ENCODE measurements at regions not wholly inside any gene's neighbourhood (a gene's known extent, or its start where the extent isn't known, plus 50 kb on each side); places are given as distances from the start of the nearest gene placed in this dataset.

- TF ChIP-seq CTCF (IDR thresholded peaks at IDR 0.05; ENCODE audit: unreplicated experiment), result no peak
- Mint-ChIP-seq H3K27me3 (no peaks in the 10 kb centered on the region), H3K4me3 (ENCODE audit: low read depth) (no peak overlapping the region), H3K27ac (no peak overlapping the region), H3K9me3 (ENCODE audit: low read depth) (no peaks in the 10 kb centered on the region), H3K4me1 (ENCODE audit: low read depth) (no peaks in the 10 kb centered on the region), H3K36me3 (ENCODE audit: insufficient read depth) (peaks cover 1% of the 10 kb centered on the region)
- DNase-seq (ENCODE audit: low spot score, unreplicated experiment), result no peak
Observed at GRCh38 chr3:38890426-38890825, 74.4 kb upstream of the SCN10A start.

- peaks cover 7% of the 10 kb centered on the region for H3K9me3 Mint-ChIP-seq (ENCODE audit: low read depth)
- no peak for TF ChIP-seq CTCF (IDR thresholded peaks at IDR 0.05; ENCODE audit: unreplicated experiment)
- DNase-seq (ENCODE audit: low spot score, unreplicated experiment), result no peak
- H3K36me3 Mint-ChIP-seq (ENCODE audit: insufficient read depth), result no peaks in the 10 kb centered on the region
- H3K27ac Mint-ChIP-seq, result no peak overlapping the region
- no peak overlapping the region for H3K4me3 Mint-ChIP-seq (ENCODE audit: low read depth)
- H3K4me1 Mint-ChIP-seq (ENCODE audit: low read depth), result peaks cover 2% of the 10 kb centered on the region
- no peaks in the 10 kb centered on the region for H3K27me3 Mint-ChIP-seq
Observed at GRCh38 chr3:38878646-38879045, 62.6 kb upstream of the SCN10A start.
